ENCODE measurements at regions not wholly inside any gene's neighbourhood (a gene's known extent, or its start where the extent isn't known, plus 50 kb on each side); places are given as distances from the start of the nearest gene placed in this dataset.

DNA sequence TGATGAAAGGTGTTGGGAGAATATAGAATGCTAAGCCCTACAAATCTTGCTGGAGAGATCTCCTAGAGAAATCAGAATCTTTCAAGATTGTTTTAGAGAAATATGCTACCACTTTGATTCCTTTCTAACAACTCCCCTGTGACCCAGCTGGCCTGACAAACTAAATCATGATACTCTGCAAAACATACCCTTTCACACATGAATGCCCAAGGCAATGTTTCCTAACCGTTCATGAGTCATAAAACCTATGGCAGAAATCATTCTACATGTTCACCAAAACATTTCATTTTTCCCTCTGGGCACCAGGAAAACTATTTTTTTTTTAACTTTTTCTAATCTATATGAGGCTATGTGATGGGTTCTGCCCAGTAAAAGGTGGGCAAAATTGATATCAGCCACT, 77.8 kb upstream of the SETBP1 start:
- H3K4me3 ChIP-seq, result no peak overlapping the region
- no peaks in the 10 kb centered on the region for H3K79me2 ChIP-seq (ENCODE audit: insufficient read depth)
- peak overlapping the region; percentile 61 for H3K4me2 ChIP-seq (ENCODE audit: unreplicated experiment)
- DNase-seq, result peak; percentile 42
- no peak for TF ChIP-seq EZH2 (IDR thresholded peaks at IDR 0.05; ENCODE audit: insufficient read depth, poor library complexity, severe bottlenecking)
- TF ChIP-seq EZH2phosphoT487 (IDR thresholded peaks at IDR 0.05; ENCODE audit: insufficient read depth, low read depth), result no peak
- no peaks in the 10 kb centered on the region for H4K20me1 ChIP-seq (ENCODE audit: insufficient read depth)
- H3K27ac ChIP-seq, result peak overlapping the region; percentile 62
- no peaks in the 10 kb centered on the region for H3K27me3 ChIP-seq (replicated peaks; ENCODE audit: insufficient read depth)
- H3F3A ChIP-seq (ENCODE audit: insufficient read depth), result peaks cover 42% of the 10 kb centered on the region
- H3K4me1 ChIP-seq (ENCODE audit: insufficient read depth), result peaks cover 38% of the 10 kb centered on the region
- H3K36me3 ChIP-seq (ENCODE audit: low read depth), result no peaks in the 10 kb centered on the region
- no peaks in the 10 kb centered on the region for H3K9me3 ChIP-seq (ENCODE audit: low read depth)
- WGBS, 2 experiments (ENCODE audit: low coverage in 1 of 2, low lambda C conversion rate in 2 of 2, missing lambda C conversion rate in 2 of 2), result 89 to 97% methylated on average over 1 of the region's 1 CpG
- H2AFZ ChIP-seq, result no peak overlapping the region
- 0 out of 2 replicates have a peak, but pooled peaks cover 3% of the 10 kb centered on the region for H3K9me2 ChIP-seq (ENCODE audit: insufficient read depth)
- no peak overlapping the region for H3K9ac ChIP-seq
- in situ Hi-C loops (cut with MboI), result no loop called here

DNA sequence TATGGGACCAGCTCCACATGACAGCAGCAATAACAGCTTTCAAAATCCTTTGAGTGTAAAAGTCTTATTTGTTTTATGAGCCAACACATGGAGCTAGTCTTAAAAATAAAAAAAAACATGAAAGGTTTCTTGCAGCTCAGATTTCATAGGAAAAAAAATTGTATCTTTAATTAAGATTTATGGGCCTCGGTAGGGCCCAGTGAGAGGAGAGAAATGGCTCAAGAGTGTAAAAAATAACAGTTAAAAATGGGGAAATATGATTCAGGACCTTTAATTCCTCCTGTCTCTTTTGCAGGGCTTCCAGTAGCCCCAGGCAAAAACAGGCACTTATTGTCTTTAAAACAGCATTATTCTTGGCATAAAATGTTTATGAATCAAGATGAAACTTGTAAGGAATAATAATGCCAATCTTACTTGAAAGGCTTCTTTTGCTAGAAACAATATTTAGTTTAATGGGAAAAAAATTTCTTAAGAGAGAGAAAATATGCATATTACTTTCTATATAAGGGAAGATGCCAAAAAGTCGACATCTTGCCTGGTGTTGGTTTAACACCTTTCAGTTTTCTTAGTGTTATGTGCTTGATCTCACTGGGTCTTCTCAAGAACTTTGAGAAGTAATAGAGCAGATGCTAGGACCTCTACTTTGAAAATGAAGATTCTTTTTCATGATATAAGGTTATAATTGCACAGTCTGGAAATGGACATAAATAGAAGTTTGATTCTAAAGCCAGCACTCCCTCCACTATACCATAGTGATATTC, 71.3 kb upstream of the SETBP1 start:
- TF ChIP-seq EZH2 (IDR thresholded peaks at IDR 0.05; ENCODE audit: insufficient read depth, poor library complexity, severe bottlenecking), result no peak
- TF ChIP-seq EZH2phosphoT487 (IDR thresholded peaks at IDR 0.05; ENCODE audit: insufficient read depth, low read depth), result no peak
- H3K4me1 ChIP-seq (ENCODE audit: insufficient read depth), result no peaks in the 10 kb centered on the region; the same call in 1 of the 2 replicates
- H3K79me2 ChIP-seq (ENCODE audit: insufficient read depth), result no peaks in the 10 kb centered on the region
- 25 to 37% methylated on average over 2 of the region's 2 CpGs for WGBS, 2 experiments (ENCODE audit: low coverage in 1 of 2, low lambda C conversion rate in 2 of 2, missing lambda C conversion rate in 2 of 2)
- H3K4me3 ChIP-seq, result no peak overlapping the region
- no peak overlapping the region for H3K27ac ChIP-seq
- DNase-seq, result no peak
- in situ Hi-C loops (cut with MboI), result no loop called here
- no peaks in the 10 kb centered on the region for H4K20me1 ChIP-seq (ENCODE audit: insufficient read depth)
- no peaks in the 10 kb centered on the region for H3K9me3 ChIP-seq (ENCODE audit: low read depth)
- peaks cover 7% of the 10 kb centered on the region; the same call in 1 of the 2 replicates for H3K9me2 ChIP-seq (ENCODE audit: insufficient read depth)
- no peaks in the 10 kb centered on the region for H3K27me3 ChIP-seq (replicated peaks; ENCODE audit: insufficient read depth)
- H3F3A ChIP-seq (ENCODE audit: insufficient read depth), result no peaks in the 10 kb centered on the region; the same call in 1 of the 2 replicates
- H2AFZ ChIP-seq, result no peak overlapping the region
- H3K4me2 ChIP-seq (ENCODE audit: unreplicated experiment), result no peak overlapping the region
- no peaks in the 10 kb centered on the region for H3K36me3 ChIP-seq (ENCODE audit: low read depth)
- H3K9ac ChIP-seq, result no peak overlapping the region

DNA sequence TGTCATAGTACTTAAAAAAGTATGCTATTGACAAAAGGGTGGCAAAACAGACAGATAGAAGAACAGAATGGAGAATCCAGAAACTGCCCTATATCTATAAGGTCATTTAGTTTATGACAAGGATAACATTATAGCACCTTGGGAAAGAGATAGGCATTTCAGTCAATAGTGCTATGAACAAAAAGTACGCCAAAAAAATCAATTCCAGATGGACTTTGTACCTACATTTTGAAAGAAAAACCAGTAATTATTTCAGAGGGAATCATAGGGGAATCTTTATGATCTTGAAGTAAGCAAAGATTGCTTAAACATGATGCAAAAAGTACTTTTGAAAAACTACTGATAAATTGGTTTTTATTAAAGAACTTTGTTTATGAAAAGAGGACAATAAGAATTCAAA, 59.9 kb upstream of the SETBP1 start:
- Histone ChIP-seq H3K27me3 (replicated peaks; ENCODE audit: insufficient read depth) (no peaks in the 10 kb centered on the region), H3K4me1 (ENCODE audit: insufficient read depth) (no peaks in the 10 kb centered on the region), H3K9me2 (ENCODE audit: insufficient read depth) (no peaks in the 10 kb centered on the region), H3F3A (ENCODE audit: insufficient read depth) (no peaks in the 10 kb centered on the region), H2AFZ (no peak overlapping the region), H3K79me2 (ENCODE audit: insufficient read depth) (no peaks in the 10 kb centered on the region), H3K4me3 (no peak overlapping the region), H3K27ac (no peak overlapping the region), H3K36me3 (ENCODE audit: low read depth) (no peaks in the 10 kb centered on the region), H3K4me2 (ENCODE audit: unreplicated experiment) (no peak overlapping the region), H4K20me1 (ENCODE audit: insufficient read depth) (no peaks in the 10 kb centered on the region), H3K9me3 (ENCODE audit: low read depth) (no peaks in the 10 kb centered on the region), H3K9ac (no peak overlapping the region)
- WGBS, 2 experiments (ENCODE audit: low coverage in 1 of 2, low lambda C conversion rate in 2 of 2, missing lambda C conversion rate in 2 of 2), result 7 to 11% methylated on average over 1 of the region's 1 CpG
- DNase-seq, result no peak
- in situ Hi-C loops (cut with MboI), result no loop called here
- TF ChIP-seq EZH2phosphoT487 (IDR thresholded peaks at IDR 0.05; ENCODE audit: insufficient read depth, low read depth) (no peak), EZH2 (IDR thresholded peaks at IDR 0.05; ENCODE audit: insufficient read depth, poor library complexity, severe bottlenecking) (no peak)

DNA sequence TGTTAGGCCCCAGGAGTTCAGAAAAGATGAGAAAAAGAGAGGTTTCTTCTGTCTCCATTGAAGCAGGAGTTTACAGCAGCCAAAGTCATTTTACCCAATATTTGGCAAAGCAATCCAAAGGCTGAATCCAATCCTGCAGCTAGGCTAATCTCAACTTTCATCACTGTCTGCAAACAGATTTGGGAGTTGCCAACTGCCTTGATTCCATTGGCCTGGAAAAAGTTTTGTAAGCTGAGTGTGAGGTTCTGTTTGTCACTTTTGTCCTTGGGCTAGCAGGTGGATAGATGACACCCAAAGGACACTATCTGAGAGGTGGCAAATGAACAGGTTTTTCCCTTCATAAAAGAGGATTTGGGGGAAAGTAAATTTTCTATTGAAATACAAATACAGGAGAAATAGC, 56.6 kb upstream of the SETBP1 start:
- H3K4me2 ChIP-seq (ENCODE audit: unreplicated experiment), result no peak overlapping the region
- 0 out of 2 replicates have a peak, but pooled peaks cover 4% of the 10 kb centered on the region for H3F3A ChIP-seq (ENCODE audit: insufficient read depth)
- H3K9me2 ChIP-seq (ENCODE audit: insufficient read depth), result no peaks in the 10 kb centered on the region
- H3K9ac ChIP-seq, result no peak overlapping the region
- H3K4me1 ChIP-seq (ENCODE audit: insufficient read depth), result peaks cover 8% of the 10 kb centered on the region
- no peak for TF ChIP-seq EZH2phosphoT487 (IDR thresholded peaks at IDR 0.05; ENCODE audit: insufficient read depth, low read depth)
- TF ChIP-seq EZH2 (IDR thresholded peaks at IDR 0.05; ENCODE audit: insufficient read depth, poor library complexity, severe bottlenecking), result no peak
- H3K4me3 ChIP-seq, result no peak overlapping the region
- in situ Hi-C loops (cut with MboI), result no loop called here
- no peaks in the 10 kb centered on the region for H3K79me2 ChIP-seq (ENCODE audit: insufficient read depth)
- no peaks in the 10 kb centered on the region for H4K20me1 ChIP-seq (ENCODE audit: insufficient read depth)
- no peaks in the 10 kb centered on the region for H3K27me3 ChIP-seq (replicated peaks; ENCODE audit: insufficient read depth)
- no peak overlapping the region for H3K27ac ChIP-seq
- no peaks in the 10 kb centered on the region for H3K9me3 ChIP-seq (ENCODE audit: low read depth)
- no peak for DNase-seq
- no peak overlapping the region for H2AFZ ChIP-seq
- H3K36me3 ChIP-seq (ENCODE audit: low read depth), result no peaks in the 10 kb centered on the region
